ENCODE measurements at regions not wholly inside any gene's neighbourhood (a gene's known extent, or its start where the extent isn't known, plus 50 kb on each side); places are given as distances from the start of the nearest gene placed in this dataset.

GRCh38 chr7:47143339-47143738 is 438.6 kb downstream of the TNS3 start:
- in situ Hi-C loops (cut with MboI) (no loop called here), intact Hi-C loops (cut with micrococcal nuclease; ENCODE audit: unreplicated experiment) (no loop called here)
- RAD21 ChIA-PET (ENCODE audit: unreplicated experiment) = no interaction called here
- no peak for FAIRE-seq
- TF ChIP-seq ZBTB33 (IDR thresholded peaks at IDR 0.05) (no peak), TCF12 (IDR thresholded peaks at IDR 0.05; ENCODE audit: low read depth, low read length) (no peak), YY1 (IDR thresholded peaks at IDR 0.05; ENCODE audit: low read depth, low read length) (no peak), SUZ12 (IDR thresholded peaks at IDR 0.05; ENCODE audit: unreplicated experiment) (no peak), TAF1 (IDR thresholded peaks at IDR 0.05; ENCODE audit: borderline replicate concordance, low read depth, low read length) (no peak), FOXM1 (IDR thresholded peaks at IDR 0.05; ENCODE audit: low read depth, low read length) (no peak), ZNF217 (IDR thresholded peaks at IDR 0.05) (no peak)
- WGBS (ENCODE audit: insufficient coverage, insufficient replicate concordance, low lambda C conversion rate, missing lambda C conversion rate) = 76% methylated on average over 1 of the region's 1 CpG
- SMC1A ChIA-PET (ENCODE audit: uncharacterized antibody, unreplicated experiment) = no interaction called here
- H3K4me2 ChIP-seq (ENCODE audit: control insufficient read depth, insufficient read depth) = no peak overlapping the region
- H4K20me1 ChIP-seq (ENCODE audit: control insufficient read depth, insufficient read depth) = no peaks in the 10 kb centered on the region
- no peak overlapping the region for H3K4me3 ChIP-seq
- no TSS peak for BruUV-seq (replicated peaks)
- H3K9me3 ChIP-seq (replicated peaks; ENCODE audit: control insufficient read depth, insufficient read depth, low read length) = no peaks in the 10 kb centered on the region
- CTCF ChIA-PET = no interaction called here
- ATAC-seq = no peak
- no peaks in the 10 kb centered on the region for H3K4me1 ChIP-seq (ENCODE audit: control insufficient read depth, insufficient read depth, low read length)
- POLR2A ChIA-PET = no interaction called here
- H3K27ac ChIP-seq (ENCODE audit: control insufficient read depth, insufficient read depth) = no peak overlapping the region
- no peak for DNase-seq (ENCODE audit: low read depth, low spot score)
- no peak overlapping the region for H3K9ac ChIP-seq (ENCODE audit: control insufficient read depth, insufficient read depth, low read length)
- H2AFZ ChIP-seq (ENCODE audit: control insufficient read depth, low read depth, low read length) = no peak overlapping the region
- H3K27me3 ChIP-seq (replicated peaks in 1 of 2; ENCODE audit: control insufficient read depth in 2 of 2, insufficient read depth in 2 of 2, low read length in 1 of 2) = no peaks in the 10 kb centered on the region; a peak in 1 of 4 replicates
- H3K79me2 ChIP-seq (ENCODE audit: control insufficient read depth, insufficient read depth, low read length) = no peaks in the 10 kb centered on the region
- no peaks in the 10 kb centered on the region for H3K36me3 ChIP-seq (ENCODE audit: control insufficient read depth in 2 of 2, insufficient read depth in 2 of 2, low read length in 1 of 2)

GRCh38 chr7:47142867-47143175 is 439.1 kb downstream of the TNS3 start:
- Histone ChIP-seq H3K4me3 (no peak overlapping the region), H3K9me3 (replicated peaks; ENCODE audit: control insufficient read depth, insufficient read depth, low read length) (no peaks in the 10 kb centered on the region), H3K27me3 (replicated peaks in 1 of 2; ENCODE audit: control insufficient read depth in 2 of 2, insufficient read depth in 2 of 2, low read length in 1 of 2) (no peaks in the 10 kb centered on the region; a peak in 1 of 4 replicates), H3K27ac (ENCODE audit: control insufficient read depth, insufficient read depth) (no peak overlapping the region), H2AFZ (ENCODE audit: control insufficient read depth, low read depth, low read length) (no peak overlapping the region), H3K4me2 (ENCODE audit: control insufficient read depth, insufficient read depth) (no peak overlapping the region), H3K9ac (ENCODE audit: control insufficient read depth, insufficient read depth, low read length) (no peak overlapping the region), H3K79me2 (ENCODE audit: control insufficient read depth, insufficient read depth, low read length) (no peaks in the 10 kb centered on the region), H3K36me3 (ENCODE audit: control insufficient read depth in 2 of 2, insufficient read depth in 2 of 2, low read length in 1 of 2) (no peaks in the 10 kb centered on the region), H4K20me1 (ENCODE audit: control insufficient read depth, insufficient read depth) (no peaks in the 10 kb centered on the region), H3K4me1 (ENCODE audit: control insufficient read depth, insufficient read depth, low read length) (no peaks in the 10 kb centered on the region)
- TF ChIP-seq SMC3 (IDR thresholded peaks at IDR 0.05; ENCODE audit: borderline replicate concordance, low read length) = no peak
- no peak for TF ChIP-seq EP300 (IDR thresholded peaks at IDR 0.05; ENCODE audit: borderline replicate concordance in 1 of 2, control insufficient read depth in 1 of 2, low read depth in 2 of 2, low read length in 2 of 2)
- TF ChIP-seq RCOR1 (conservative IDR thresholded peaks at IDR 0.05; ENCODE audit: low read depth, low read length) = no peak
- no peak for TF ChIP-seq BCLAF1 (IDR thresholded peaks at IDR 0.05)
- no peak for TF ChIP-seq PAX5 (IDR thresholded peaks at IDR 0.05; ENCODE audit: borderline replicate concordance, low read depth, low read length)
- 0% methylated on average over 1 of the region's 1 CpG for WGBS (ENCODE audit: insufficient coverage, insufficient replicate concordance, low lambda C conversion rate, missing lambda C conversion rate)
- no peak for DNase-seq (ENCODE audit: low read depth, low spot score)
- intact Hi-C loops (cut with micrococcal nuclease; ENCODE audit: unreplicated experiment) = no loop called here
- no peak for ATAC-seq
- ChIA-PET SMC1A (ENCODE audit: uncharacterized antibody, unreplicated experiment) (no interaction called here), RAD21 (ENCODE audit: unreplicated experiment) (no interaction called here), CTCF (no interaction called here), POLR2A (no interaction called here)
- in situ Hi-C loops (cut with MboI) = no loop called here
- no TSS peak for BruUV-seq (replicated peaks)
- FAIRE-seq = no peak
